NCI-H510A (cell line): ENCODE measurements at regions not wholly inside any gene's neighbourhood (a gene's known extent, or its start where the extent isn't known, plus 50 kb on each side); places are given as distances from the start of the nearest gene placed in this dataset.
"Not testable (repeated sequence)": the region's sequence is repeated elsewhere in the genome, so short reads cannot be mapped to it uniquely, and the experiment has no call there.

Source experiments
- DNase-seq: peaks from one replicate; lab custom pipeline; 2025; lab: John Stamatoyannopoulos, UW

DNA sequence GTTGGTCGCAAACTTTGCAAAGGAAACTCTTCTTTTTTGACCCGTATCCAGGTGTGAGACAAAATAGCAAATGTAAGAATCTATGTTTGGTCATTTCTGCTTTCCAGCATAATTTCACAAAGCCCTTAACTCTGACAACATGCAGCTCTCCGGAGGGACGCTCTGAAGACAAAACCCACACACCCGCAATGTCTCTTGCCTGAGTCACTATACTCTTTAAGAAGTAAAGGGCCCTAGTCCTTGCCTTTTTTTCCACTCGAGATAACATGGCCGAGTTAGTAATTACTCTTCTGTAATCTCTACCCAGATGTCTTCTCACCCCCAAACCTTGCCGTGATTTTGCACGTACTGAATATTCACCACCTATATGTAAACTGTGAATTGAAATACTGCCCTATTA is 115.7 kb upstream of the ADAMTS9 start:
- DNase-seq, result no peak

DNA sequence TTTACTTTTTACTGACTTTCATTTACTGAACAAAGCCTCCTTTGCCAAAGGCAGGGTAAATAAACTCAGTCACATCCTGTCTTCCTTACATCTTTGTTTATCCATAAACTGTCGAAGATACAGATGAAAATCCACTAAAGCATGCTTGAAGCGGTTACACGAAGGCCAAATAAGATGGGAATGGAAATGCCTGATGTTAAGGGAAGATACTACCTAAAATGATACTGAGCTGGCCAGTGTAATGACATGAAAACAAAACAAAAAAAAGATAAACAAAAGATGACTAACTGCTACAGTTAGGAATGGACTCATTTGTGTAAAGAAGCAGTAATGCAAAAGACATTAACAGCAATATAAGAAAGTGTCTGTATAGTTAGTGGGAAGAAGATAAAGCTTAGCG is 114.7 kb upstream of the ADAMTS9 start:
- no peak for DNase-seq

DNA sequence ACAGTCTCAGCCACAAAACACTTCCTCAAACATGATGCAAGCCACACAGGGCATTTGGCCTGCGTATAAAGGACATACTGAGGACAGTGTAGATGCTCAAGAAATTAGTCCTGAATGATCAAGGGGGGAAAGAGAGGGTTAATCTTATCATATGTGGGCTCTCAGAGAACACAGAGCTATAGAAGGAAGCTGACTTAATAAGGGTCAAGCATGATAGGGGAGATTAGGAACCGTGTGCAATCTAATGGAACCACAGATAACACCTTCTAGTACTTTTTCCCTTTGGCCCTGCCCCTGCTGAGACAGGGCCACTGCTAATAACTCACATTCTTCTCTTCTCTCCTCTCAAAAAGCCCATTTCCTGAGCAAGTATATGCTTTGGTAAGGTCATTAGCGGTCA is 114.1 kb upstream of the ADAMTS9 start:
- no peak for DNase-seq

DNA sequence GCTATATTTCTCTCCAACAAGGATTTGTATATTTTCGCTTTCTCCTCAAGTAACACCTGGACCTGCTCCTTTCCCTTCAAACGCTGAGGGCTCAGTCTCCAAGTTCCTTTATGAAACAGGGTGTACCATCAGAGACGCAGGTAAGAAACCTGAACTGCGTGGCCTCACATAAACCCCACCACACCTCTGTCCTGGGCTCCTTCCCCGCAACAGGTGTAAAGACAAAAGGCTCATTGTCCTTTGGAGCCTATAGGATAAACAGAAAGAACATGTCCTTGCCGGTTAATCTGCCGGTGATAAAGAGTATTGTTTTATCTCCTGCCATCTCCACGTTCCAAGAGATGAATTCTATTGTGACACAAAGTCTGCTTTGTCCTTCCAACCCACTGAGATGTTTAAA is 111.8 kb upstream of the ADAMTS9 start:
- DNase-seq, result no peak

DNA sequence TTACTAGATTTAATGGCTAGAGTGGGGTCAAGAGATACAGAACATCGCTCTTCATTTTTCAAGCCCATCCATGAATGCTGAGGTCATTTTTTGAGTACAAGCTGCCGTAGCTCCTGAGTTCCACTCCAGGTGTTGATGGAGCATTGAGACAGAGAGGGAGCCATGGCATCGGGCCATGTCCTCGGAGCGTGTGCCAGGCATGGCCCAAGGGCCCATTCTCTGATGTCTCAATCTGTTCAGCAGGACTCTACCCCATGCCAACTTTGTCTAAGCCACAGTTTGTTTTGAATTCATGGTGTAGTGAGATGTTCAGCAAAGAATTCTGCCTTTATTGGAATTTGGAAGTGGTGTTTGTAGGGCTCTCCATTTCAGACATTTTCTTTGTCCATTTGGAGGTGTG is 110.5 kb upstream of the ADAMTS9 start:
- DNase-seq, result no peak

DNA sequence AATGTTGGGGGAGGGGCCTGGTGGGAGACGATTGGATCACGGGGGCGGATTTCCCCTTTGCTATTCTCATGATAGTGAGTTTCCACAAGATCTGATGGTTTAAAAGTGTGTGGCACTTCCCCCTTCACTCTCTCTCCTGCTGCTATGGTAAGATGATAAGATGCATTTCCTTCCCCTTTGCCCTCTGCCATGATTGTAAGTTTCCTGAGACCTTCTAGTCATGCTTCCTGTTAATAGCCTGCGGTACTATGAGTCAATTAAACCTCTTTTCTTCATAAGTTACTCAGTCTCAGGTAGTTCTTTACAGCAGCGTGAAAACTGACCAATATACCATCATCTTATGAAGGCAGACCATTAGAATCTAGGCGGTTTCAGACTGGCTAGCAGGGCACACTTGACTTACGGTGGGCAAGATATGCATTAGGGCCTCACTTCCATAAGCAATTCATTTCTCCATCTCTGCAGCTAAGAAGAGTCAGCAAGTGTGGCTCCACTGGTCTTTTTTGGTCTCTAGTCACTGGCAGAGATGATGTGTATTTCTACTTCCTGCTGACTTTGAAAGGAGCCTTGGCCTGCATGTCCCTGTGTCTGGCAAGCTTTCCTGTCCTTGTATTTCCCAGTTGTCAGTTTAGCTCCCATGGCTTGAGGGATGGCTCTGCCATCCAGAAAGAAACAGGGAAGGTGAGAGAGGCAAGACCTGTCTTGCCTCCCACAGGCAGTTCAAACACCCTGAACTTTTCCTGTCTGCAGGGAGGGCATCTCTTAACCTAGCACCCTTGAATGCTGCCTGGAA is 109.0 kb upstream of the ADAMTS9 start:
- no peak for DNase-seq

DNA sequence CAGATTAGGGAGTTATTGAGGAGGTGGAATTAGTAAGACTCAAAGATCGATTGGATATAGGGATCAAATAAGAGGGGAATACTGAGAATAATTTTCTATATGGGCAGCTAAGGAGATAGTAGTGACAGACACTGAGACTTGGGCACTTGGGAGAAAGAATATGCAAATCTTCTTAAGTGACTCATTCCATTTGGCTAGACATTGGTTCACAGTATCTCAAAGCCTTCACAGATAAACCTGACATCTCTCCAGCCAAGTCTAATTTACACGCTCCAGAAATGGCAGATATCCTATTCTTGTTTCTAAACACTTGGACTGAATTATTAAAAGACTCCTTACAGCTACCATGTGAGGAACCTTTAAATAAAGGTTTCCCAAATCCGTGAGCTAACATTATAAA is 104.6 kb upstream of the ADAMTS9 start:
- no peak for DNase-seq

DNA sequence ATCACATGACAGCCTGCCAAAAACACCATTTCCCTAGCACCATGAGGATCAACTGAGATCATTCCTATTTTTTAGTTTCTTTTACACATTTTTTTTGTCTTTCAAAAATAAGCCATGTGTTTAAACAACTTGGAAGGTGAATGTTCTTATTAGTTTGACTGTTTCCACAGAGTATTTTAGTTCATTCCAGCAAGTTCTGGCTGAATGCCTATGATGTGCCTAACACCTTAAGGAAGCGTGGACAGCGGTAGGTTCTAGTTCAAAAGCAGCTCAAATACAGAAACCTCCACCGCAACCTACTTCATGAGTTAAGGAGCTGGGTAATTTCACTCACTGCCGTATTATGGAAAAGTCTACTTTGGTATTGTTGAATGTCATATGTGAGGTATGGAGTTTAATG is 101.3 kb upstream of the ADAMTS9 start:
- DNase-seq, result no peak

DNA sequence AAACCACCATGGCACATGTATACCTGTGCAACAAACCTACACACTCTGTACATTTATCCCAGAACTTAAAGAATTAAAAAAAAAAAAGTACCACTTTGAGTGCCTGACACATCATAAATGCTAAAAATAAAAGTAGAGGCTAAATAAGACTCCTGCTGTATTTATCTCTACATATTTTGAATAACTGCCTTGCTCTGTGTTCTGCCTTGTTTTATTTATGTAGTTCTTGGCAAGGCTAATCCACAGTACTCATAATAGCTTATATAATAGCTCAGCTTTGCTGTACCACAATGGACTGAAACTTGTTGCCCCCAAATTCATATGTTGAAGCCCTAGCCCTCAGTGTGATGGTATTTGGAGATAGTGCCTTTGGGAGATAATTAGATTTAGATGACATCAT is 95.4 kb upstream of the ADAMTS9 start:
- no peak for DNase-seq

DNA sequence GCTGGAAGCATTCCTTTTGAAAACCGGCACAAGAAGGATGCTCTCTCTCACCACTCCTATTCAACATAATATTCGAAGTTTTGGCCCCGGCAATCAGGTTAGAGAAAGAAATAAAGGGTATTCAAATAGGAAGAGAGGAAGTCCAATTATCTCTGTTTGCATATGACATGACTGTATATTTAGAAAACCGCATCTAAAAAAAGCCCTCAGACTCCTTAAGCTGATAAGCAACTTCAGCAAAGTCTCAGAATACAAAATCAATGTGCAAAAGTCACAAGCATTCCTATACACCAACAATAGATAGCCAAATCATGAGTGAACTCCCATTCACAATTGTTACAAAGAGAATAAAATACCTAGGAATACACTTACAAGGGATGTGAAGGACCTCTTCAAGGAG is 93.1 kb upstream of the ADAMTS9 start:
- DNase-seq, result not testable (repeated sequence)

DNA sequence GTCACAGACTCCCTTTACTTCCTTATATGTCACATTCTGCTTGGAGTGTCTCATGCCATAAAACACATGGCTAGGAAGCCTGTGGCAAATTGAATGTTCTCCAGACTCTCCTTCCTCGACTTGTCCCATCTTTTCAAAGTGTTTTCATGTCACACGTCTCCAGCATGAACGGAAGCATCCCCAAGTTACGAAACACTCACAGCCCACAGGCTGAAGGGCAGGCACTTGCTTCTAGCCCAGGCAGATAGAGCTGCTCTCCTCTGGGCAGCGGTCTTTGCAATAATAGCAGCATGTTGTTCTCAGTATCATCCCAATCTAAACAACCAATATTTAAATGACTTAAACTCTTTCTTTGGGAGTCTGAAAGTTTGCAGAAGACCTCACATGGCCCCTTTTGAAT is 85.3 kb upstream of the ADAMTS9 start:
- DNase-seq, result no peak

DNA sequence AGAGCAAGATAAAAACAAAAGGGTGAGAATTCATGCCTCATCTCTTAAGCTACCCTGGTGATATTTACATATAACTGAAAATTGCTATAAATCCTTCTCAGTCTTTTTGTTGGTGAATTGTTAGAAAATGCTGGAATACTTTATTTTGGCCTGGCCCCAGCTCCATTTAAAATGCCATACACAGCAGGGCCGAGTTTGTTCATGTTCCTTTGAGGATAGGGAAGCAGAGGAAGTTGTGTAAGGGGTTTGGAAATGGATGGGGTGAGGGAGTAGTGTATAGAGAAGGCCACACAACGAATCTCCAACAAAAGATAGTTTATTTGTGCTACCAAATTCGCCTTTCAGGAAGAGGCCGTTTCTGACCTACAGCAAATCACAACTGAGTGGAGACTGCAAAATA is 78.6 kb upstream of the ADAMTS9 start:
- DNase-seq, result no peak

DNA sequence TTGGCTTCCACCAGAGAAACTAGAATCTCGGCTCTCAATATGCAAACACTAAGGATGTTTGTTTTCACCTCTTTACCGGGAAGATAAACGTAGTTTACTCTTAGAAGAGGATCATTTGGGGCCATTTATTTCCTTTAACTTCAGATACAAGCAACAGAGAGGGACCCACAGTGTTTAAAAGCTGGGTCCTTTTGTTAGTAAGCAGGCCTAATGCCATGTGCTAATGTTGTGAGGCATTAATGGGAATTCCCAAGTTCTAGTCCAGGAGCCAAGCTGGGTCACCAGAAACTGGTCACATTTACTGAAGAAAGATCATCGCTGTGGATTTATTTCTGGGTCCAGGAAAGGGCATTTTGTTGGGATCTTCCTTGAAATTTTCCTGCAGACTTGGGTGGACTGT is 78.1 kb upstream of the ADAMTS9 start:
- DNase-seq, result no peak

DNA sequence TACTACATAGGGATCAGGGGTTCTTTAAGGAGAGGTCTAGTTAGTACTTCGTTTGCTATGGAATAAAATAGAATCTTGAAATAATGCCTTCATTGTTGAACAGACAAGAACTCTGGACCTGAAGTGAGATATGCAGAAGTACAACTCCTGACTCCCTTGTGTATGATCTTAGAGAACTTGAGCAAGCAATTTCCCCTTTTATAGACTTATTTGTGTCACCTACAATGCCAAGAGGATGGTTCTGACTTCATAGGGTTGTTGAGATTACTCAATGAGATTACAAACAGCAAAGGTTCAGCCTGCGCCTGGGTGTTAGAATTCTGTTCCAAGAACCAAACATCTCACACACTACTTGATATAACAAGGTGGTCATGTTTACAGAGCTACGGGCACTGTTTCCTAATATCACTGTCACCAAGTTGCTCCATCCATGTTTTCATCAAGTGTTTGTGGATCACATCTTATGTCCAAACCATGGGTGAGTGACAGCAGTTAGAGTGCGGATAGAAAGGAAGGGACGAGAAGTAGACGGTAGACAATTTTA is 76.7 kb upstream of the ADAMTS9 start:
- no peak for DNase-seq

DNA sequence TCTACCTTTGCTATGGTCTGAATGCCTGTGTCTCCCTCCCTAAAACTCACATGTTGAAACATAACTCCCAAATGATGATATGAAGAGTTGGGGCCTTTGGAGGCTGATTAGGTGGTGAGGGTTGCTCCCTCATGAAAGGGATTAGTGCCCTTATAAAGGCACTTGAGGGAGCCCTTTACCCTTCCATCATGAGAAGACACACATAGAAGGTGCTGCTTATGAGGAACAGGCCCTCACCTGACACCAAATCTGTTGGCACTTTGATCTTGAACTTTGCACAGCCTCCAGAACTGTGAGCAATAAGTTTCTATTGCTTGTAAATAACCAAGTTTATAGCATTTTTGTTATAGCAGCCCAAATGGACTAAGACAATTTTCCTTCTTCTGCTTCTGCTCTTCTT is 76.2 kb upstream of the ADAMTS9 start:
- no peak for DNase-seq

DNA sequence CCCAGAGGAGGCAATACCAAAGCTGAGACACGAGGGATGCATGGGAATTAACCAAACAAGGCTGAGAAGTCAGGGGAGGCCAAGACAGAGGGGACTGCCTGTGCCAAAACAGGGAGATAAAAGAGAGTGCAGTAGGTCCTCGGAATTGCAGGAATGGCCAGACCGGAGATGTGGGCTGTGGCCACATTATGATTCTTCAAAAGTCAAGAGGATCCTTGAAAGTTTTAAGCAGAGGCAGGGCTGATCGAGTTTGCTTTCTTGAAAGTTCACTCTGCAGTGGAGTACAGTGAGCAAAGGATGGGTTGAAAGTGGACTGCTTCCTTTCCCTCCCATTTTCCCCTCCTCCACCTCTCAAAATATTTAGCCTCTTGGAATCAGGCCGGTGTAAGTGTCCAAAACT is 73.9 kb upstream of the ADAMTS9 start:
- no peak for DNase-seq

DNA sequence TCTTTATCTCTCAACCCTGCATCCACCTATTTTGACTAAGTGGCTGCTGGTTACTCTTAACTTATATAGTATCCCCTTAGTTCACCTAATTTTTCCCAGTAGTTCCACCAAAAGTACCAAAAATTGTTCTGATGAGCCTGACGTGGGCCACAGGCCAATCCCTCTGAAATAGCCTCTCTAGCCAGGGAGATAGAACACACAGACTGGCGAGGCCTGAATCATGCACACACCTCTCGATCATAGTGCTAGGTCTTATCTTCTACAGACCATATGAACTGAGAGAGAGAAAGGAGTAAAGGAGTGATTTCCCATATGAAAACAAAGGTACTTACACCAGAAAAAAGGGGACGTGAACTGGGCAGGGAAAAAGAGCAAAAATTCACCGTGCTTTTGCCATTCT is 72.5 kb upstream of the ADAMTS9 start:
- no peak for DNase-seq

DNA sequence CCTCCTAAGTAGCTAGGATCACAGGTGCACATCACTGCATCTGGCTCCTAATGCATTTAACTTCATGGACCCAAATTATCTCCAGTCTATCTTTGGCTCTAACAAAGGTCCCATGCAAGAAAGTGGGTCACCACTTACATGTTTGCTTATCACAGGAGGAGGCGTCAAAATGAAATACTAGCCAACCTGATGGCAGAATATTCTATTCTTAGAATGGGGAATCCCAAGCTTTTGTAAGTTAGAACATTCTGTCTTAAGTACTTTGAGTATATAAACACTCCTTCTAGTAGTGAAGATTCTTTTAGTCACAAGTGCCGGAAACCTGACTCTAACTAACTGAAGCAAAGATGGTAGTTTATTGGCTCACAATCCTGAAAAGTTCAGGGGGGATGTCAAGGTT is 72.0 kb upstream of the ADAMTS9 start:
- DNase-seq, result no peak

DNA sequence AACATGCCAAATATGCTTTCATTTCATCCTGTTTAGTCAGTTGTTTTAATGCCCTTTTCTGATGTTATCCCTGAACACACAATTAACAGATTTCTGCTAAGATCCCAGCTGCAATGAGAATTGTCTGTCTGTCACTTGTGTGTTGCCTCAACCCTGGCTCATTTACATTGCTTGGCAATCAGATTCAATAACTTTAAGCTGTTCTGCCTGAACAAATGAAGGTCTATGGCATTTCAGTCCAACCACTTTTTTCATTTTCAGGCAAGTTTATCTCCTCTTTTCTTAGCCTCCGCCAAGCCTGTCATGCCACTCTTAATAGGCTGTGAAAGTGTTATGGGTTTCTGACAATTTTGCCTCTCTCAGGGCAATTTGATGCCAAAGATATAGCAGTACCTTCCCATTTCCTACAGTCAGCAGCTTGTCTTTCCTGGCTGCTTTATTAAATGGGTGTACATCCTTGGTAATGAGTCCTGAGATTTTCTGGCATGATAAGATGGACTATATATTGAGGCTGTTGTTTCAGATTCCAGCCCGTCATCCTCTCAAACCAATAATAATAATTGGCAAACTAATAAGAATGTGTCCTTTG is 68.7 kb upstream of the ADAMTS9 start:
- DNase-seq, result no peak

DNA sequence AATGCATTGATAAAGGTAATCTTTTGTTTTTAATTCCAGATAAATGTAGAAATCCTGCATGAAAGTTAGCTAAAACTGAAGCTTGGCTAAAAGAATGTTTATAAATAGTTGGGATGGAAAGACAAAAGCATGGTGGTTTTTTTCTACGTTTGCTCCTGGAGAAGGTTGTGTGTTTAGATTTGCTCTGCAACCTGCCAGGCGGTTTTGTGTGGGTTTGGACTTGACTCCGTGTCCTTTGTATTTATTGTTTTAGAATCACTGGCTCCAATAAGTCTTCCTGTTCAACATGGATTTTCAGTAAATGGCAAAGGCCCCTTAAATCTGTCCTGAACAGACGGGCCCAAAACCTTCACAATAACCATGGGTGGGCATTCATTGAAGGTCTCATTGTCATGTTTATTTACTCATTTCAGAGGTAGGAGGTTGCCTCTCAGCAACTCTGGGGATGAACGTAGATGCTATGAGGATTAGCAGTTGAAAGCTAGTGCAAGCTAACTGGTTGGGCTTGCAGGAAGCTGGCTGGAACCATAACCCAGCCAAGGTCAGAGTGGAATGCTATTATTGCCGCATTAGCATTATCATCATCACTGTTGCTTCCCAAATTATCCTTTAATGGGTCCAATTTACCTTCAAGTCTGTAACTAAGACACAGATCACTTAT is 60.6 kb upstream of the ADAMTS9 start:
- no peak for DNase-seq

DNA sequence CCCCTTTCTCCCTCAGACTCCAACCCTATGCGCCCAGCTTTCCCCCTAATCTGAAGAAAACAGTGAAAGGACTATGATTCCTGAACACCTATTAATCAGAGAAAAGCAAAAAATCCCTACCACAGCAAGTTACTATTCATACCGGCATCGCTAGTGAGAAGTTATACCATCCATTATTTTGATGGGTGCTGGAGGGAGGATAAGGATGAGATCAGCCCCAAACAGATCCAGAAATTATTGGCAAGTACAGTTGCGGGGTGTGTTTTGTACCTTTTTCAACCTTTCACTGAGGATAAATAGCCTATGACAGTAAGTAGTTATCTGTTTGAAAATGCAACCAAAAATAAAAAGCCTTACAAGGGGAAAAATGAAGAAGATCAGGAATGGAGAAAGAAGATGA is 59.9 kb upstream of the ADAMTS9 start:
- DNase-seq, result no peak

DNA sequence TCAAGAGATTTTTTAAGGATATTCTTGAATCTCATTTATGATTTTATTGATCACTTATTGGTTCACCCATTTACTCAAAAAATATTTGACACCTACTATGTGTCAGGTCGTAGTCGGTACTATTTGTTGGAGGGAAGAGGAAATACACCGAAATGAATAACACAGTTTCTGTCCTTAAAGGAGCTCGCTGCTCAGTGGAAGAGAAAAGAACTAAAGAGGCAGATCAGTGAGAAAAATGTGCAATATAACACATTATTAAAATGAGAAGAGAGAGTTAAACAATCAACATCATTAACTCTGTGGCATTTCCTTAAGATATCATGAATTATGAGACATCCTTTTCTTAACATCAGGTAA is 56.1 kb upstream of the ADAMTS9 start:
- no peak for DNase-seq

DNA sequence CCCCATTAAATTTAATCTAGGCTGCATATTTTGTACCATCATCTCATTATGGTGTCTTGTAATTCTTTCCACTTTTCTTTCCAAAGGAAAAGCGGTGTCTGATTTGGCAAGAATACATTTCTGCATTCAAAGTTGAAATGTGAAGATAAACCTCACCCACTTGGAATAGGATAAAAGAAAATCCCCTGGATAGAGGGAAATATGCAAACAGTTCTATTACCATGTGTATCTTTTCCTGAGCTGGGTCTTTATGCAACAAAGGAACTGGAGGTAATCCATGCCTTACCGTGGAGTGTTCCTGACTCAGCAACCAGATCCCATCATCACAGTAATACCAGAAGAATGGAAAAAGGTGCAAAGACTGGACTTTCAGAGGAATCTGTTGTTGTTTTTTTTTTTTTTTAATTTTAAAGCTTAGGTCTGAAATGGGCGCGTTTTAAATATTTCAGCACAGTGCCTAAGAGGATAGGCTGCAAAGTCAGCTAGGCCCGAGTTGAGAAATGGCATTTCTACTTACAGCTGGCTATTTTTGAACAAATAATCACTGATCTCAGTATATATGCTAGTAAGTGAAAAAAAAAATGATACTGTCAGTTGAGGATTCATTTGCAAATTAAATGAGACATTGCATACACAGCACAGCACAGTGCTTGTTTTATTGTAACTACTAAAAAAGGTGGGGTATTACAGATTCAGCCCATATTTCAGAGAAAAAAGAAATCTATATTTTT is 55.5 kb upstream of the ADAMTS9 start:
- no peak for DNase-seq
